Tibial artery (tissue), 4 donors: ENCODE measurements at regions not wholly inside any gene's neighbourhood (a gene's known extent, or its start where the extent isn't known, plus 50 kb on each side); places are given as distances from the start of the nearest gene placed in this dataset.

Experiments used
- DNase-seq, 2 donors: peaks; one replicate each; pipeline ENCODE4 v3.0.0-alpha.2; 2019
- H3K27ac ChIP-seq, 2 donors: fragments of 200-600 bp; sonication (generic) in 1 of 2; 1 replicate in 1 of 2; 2 replicates in 1 of 2; pipeline ENCODE4 v1.5.1; 2018 to 2019; ENCODE audit warnings: mild to moderate bottlenecking in 1 of 2
- H3K27me3 ChIP-seq, 2 donors: fragments of 200-600 bp; sonication (generic) in 1 of 2; one replicate each; pipeline versions ENCODE4 v1.5.1 to v1.6.0; 2016 to 2019
- H3K36me3 ChIP-seq, 3 donors: fragments of 200-600 bp; sonication (generic) in 2 of 3; one replicate each; pipeline ENCODE4 v1.5.1; 2016 to 2019; ENCODE audit warnings: mild to moderate bottlenecking in 2 of 3
- H3K4me1 ChIP-seq, 4 donors: fragments of 200-600 bp; sonication (generic) in 2 of 4; 1 replicate in 3 of 4; 2 replicates in 1 of 4; pipeline ENCODE4 v1.5.1; 2016 to 2019
- H3K4me3 ChIP-seq, 2 donors: fragments of 200-600 bp; sonication (generic) in 1 of 2; 1 replicate in 1 of 2; 2 replicates in 1 of 2; pipeline ENCODE4 v1.5.1; 2018 to 2019; ENCODE audit warnings: mild to moderate bottlenecking in 2 of 2
- H3K9me3 ChIP-seq, 3 donors: fragments of 200-600 bp; sonication (generic) in 1 of 3; one replicate each; pipeline ENCODE4 v1.5.1; 2016 to 2019
- CTCF ChIP-seq, 2 experiments: fragments of 200-600 bp in 1 of 2; fragments of 450-650 bp in 1 of 2; IDR thresholded peaks; one replicate each; pipeline ENCODE4 v1.5.1; 2017 to 2019; ENCODE audit warnings: antibody characterized with exemption in 2 of 2, mild to moderate bottlenecking in 1 of 2, moderate library complexity in 1 of 2
- intact Hi-C: fragments of 100-400 bp; cut with DNase I; formaldehyde crosslinking; loops from one replicate; pipeline ENCODE4 v1.15.0; 2023; ENCODE audit warnings: low total_unique reads

GRCh38 chr13:34034411-34034810, 216.5 kb downstream of the RFC3 start:
- TF ChIP-seq CTCF (IDR thresholded peaks at IDR 0.05): no peak
- Histone ChIP-seq H3K27me3 (no peaks in the 10 kb centered on the region), H3K36me3 (no peaks in the 10 kb centered on the region), H3K9me3 (peaks cover 0 to 5% (median 4%) of the 10 kb centered on the region in 3 donors), H3K4me1 (no peaks in the 10 kb centered on the region), H3K4me3 (no peak overlapping the region), H3K27ac (no peak overlapping the region)
- intact Hi-C loops: no loop called here
- DNase-seq: no peak

- Histone ChIP-seq H3K27ac (no peak overlapping the region), H3K27me3 (no peaks in the 10 kb centered on the region), H3K9me3 (peaks cover 0 to 5% (median 4%) of the 10 kb centered on the region in 3 donors), H3K4me1 (no peaks in the 10 kb centered on the region), H3K4me3 (no peak overlapping the region), H3K36me3 (no peaks in the 10 kb centered on the region)
- intact Hi-C loops: no loop called here
- no peak for DNase-seq
- no peak for TF ChIP-seq CTCF (IDR thresholded peaks at IDR 0.05)
Measured at GRCh38 chr13:34035178-34035577, 217.2 kb downstream of the RFC3 start.

- intact Hi-C loops: no loop called here
- no peaks in the 10 kb centered on the region for H3K27me3 ChIP-seq
- no peak for DNase-seq
- peaks cover 0 to 5% (median 4%) of the 10 kb centered on the region in 3 donors for H3K9me3 ChIP-seq
- TF ChIP-seq CTCF (IDR thresholded peaks at IDR 0.05): no peak
- no peak overlapping the region for H3K4me3 ChIP-seq
- H3K27ac ChIP-seq: no peak overlapping the region
- H3K36me3 ChIP-seq: no peaks in the 10 kb centered on the region
- H3K4me1 ChIP-seq: no peaks in the 10 kb centered on the region
Measured at GRCh38 chr13:34035676-34036325, 217.9 kb downstream of the RFC3 start.

- Histone ChIP-seq H3K4me3 (no peak overlapping the region), H3K36me3 (no peaks in the 10 kb centered on the region), H3K4me1 (no peaks in the 10 kb centered on the region), H3K27me3 (no peaks in the 10 kb centered on the region), H3K27ac (no peak overlapping the region), H3K9me3 (peaks cover 0 to 5% (median 4%) of the 10 kb centered on the region in 3 donors)
- TF ChIP-seq CTCF (IDR thresholded peaks at IDR 0.05): no peak
- intact Hi-C loops: no loop called here
- DNase-seq: no peak
Measured at GRCh38 chr13:34037636-34038540, 219.9 kb downstream of the RFC3 start.

- intact Hi-C loops: no loop called here
- Histone ChIP-seq H3K4me1 (no peaks in the 10 kb centered on the region), H3K27ac (no peak overlapping the region), H3K36me3 (no peaks in the 10 kb centered on the region), H3K27me3 (no peaks in the 10 kb centered on the region), H3K9me3 (peaks cover 0 to 5% (median 4%) of the 10 kb centered on the region in 3 donors), H3K4me3 (no peak overlapping the region)
- no peak for DNase-seq
- no peak for TF ChIP-seq CTCF (IDR thresholded peaks at IDR 0.05)
Measured at GRCh38 chr13:34038541-34039068, 220.7 kb downstream of the RFC3 start.
